GM19023 (cell line): ENCODE measurements at regions not wholly inside any gene's neighbourhood (a gene's known extent, or its start where the extent isn't known, plus 50 kb on each side); places are given as distances from the start of the nearest gene placed in this dataset.

ENCODE experiments used
- ATAC-seq: cut with Tn5 transposase; IDR thresholded peaks from one replicate; pipeline ENCODE4 v1.9.1; 2021; ENCODE audit warnings: mild to moderate bottlenecking, moderate library complexity; ENCODE audit not compliant: unreplicated experiment

- ATAC-seq, result no peak
Measured at GRCh38 chr13:90400372-90400771, 947.1 kb upstream of the MIR17HG start.

- ATAC-seq, result no peak
Measured at GRCh38 chr13:90401150-90401549, 946.3 kb upstream of the MIR17HG start.

- no peak for ATAC-seq
Measured at GRCh38 chr13:90402102-90402501, 945.4 kb upstream of the MIR17HG start.

GRCh38 chr13:90402613-90403012 lies 944.9 kb upstream of the MIR17HG start:
- no peak for ATAC-seq

GRCh38 chr13:90403330-90404082 lies 944.0 kb upstream of the MIR17HG start:
- ATAC-seq, result no peak

GRCh38 chr13:90405301-90405700 lies 942.2 kb upstream of the MIR17HG start:
- ATAC-seq, result no peak

GRCh38 chr13:90412980-90413379 lies 934.5 kb upstream of the MIR17HG start:
- no peak for ATAC-seq

GRCh38 chr13:90413548-90413947 lies 933.9 kb upstream of the MIR17HG start:
- ATAC-seq, result no peak

- ATAC-seq, result no peak
Measured at GRCh38 chr13:90414691-90415596, 932.5 kb upstream of the MIR17HG start.

GRCh38 chr13:90415902-90416301 lies 931.6 kb upstream of the MIR17HG start:
- no peak for ATAC-seq

GRCh38 chr13:90416519-90416918 lies 931.0 kb upstream of the MIR17HG start:
- ATAC-seq, result no peak

GRCh38 chr13:90416938-90417337 lies 930.5 kb upstream of the MIR17HG start:
- ATAC-seq, result no peak

GRCh38 chr13:90420683-90421082 lies 926.8 kb upstream of the MIR17HG start:
- ATAC-seq, result no peak

- ATAC-seq, result no peak
Measured at GRCh38 chr13:90427322-90428272, 919.9 kb upstream of the MIR17HG start.

- no peak for ATAC-seq
Measured at GRCh38 chr13:90428522-90429210, 918.8 kb upstream of the MIR17HG start.

GRCh38 chr13:90430127-90430526 lies 917.4 kb upstream of the MIR17HG start:
- ATAC-seq, result no peak

- ATAC-seq, result no peak
Measured at GRCh38 chr13:90436697-90437096, 910.8 kb upstream of the MIR17HG start.

GRCh38 chr13:90438576-90438975 lies 908.9 kb upstream of the MIR17HG start:
- ATAC-seq, result no peak

GRCh38 chr13:90443268-90443667 lies 904.2 kb upstream of the MIR17HG start:
- ATAC-seq, result no peak

GRCh38 chr13:90444232-90444631 lies 903.3 kb upstream of the MIR17HG start:
- ATAC-seq, result no peak
